Liver (tissue), 8 donors: ENCODE measurements at regions not wholly inside any gene's neighbourhood (a gene's known extent, or its start where the extent isn't known, plus 50 kb on each side); places are given as distances from the start of the nearest gene placed in this dataset.

Experiments used
- DNase-seq: peaks from one replicate; pipeline ENCODE4 v3.0.0-alpha.2; 2017; ENCODE audit warnings: low spot score
- H3K27ac ChIP-seq, 2 donors: one replicate each; pipeline ENCODE4 v1.7.0; 2013; ENCODE audit warnings: inconsistent platforms in 2 of 2, low read length in 2 of 2, control low read depth in 1 of 2, low read depth in 1 of 2, mild to moderate bottlenecking in 1 of 2
- H3K27me3 ChIP-seq, 4 donors: one replicate each; pipeline versions ENCODE4 v1.6.1 to v1.7.0; 2013; ENCODE audit warnings: low read length in 3 of 4, inconsistent platforms in 1 of 4, mild to moderate bottlenecking in 1 of 4, moderate library complexity in 1 of 4; ENCODE audit not compliant: control insufficient read depth in 4 of 4, insufficient read depth in 4 of 4
- H3K36me3 ChIP-seq, 4 donors: one replicate each; pipeline versions ENCODE4 v1.6.1 to v1.7.0; 2013; ENCODE audit warnings: low read length in 3 of 4, mild to moderate bottlenecking in 3 of 4, low read depth in 1 of 4, moderate library complexity in 1 of 4; ENCODE audit not compliant: control insufficient read depth in 4 of 4, insufficient read depth in 3 of 4
- H3K4me1 ChIP-seq, 4 donors: one replicate each; pipeline versions ENCODE4 v1.6.1 to v1.7.0; 2013; ENCODE audit warnings: low read length in 3 of 4, mild to moderate bottlenecking in 3 of 4, moderate library complexity in 1 of 4; ENCODE audit not compliant: control insufficient read depth in 4 of 4, insufficient read depth in 4 of 4
- H3K4me3 ChIP-seq, 3 donors: one replicate each; pipeline versions ENCODE4 v1.6.1 to v1.7.0; 2013; ENCODE audit warnings: low read length in 3 of 3, control low read depth in 1 of 3, low read depth in 1 of 3, mild to moderate bottlenecking in 1 of 3
- H3K9ac ChIP-seq, 2 donors: one replicate each; pipeline ENCODE4 v1.7.0; 2013; ENCODE audit warnings: low read length in 2 of 2, mild to moderate bottlenecking in 2 of 2, moderate library complexity in 2 of 2, control low read depth in 1 of 2, low read depth in 1 of 2
- H3K9me3 ChIP-seq, 4 donors: one replicate each; pipeline versions ENCODE4 v1.6.1 to v1.7.0; 2013; ENCODE audit warnings: low read length in 3 of 4; ENCODE audit not compliant: control insufficient read depth in 4 of 4
- ATF3 ChIP-seq: IDR thresholded peaks from 2 replicates; pipeline ENCODE4 v1.6.1; 2016; ENCODE audit warnings: antibody characterized with exemption
- CTCF ChIP-seq: fragments of 150-350 bp; IDR thresholded peaks from 2 replicates; pipeline ENCODE4 v1.5.1; 2017; ENCODE audit warnings: improper control_type of control experiment, low read depth, low read length; ENCODE audit not compliant: missing input control
- FOXA1 ChIP-seq: IDR thresholded peaks from 2 replicates; pipeline ENCODE4 v1.6.1; 2016; ENCODE audit warnings: antibody characterized with exemption
- FOXA2 ChIP-seq: IDR thresholded peaks from 2 replicates; pipeline ENCODE4 v1.6.1; 2016; ENCODE audit warnings: antibody characterized with exemption
- GABPA ChIP-seq, 2 donors: IDR thresholded peaks in 1 of 2; conservative IDR thresholded peaks in 1 of 2; 2 replicates each; pipeline ENCODE4 v1.6.1; 2016; ENCODE audit warnings: antibody characterized with exemption in 2 of 2, mild to moderate bottlenecking in 1 of 2, moderate library complexity in 1 of 2
- HNF4A ChIP-seq, 2 donors: conservative IDR thresholded peaks; 2 replicates each; pipeline ENCODE4 v1.6.1; 2016; ENCODE audit warnings: antibody characterized with exemption in 2 of 2, mild to moderate bottlenecking in 2 of 2
- HNF4G ChIP-seq: IDR thresholded peaks from 2 replicates; pipeline ENCODE4 v1.6.1; 2016; ENCODE audit warnings: antibody characterized with exemption
- JUND ChIP-seq, 2 donors: IDR thresholded peaks; 2 replicates each; pipeline ENCODE4 v1.6.1; 2016; ENCODE audit warnings: antibody characterized with exemption in 2 of 2
- MAX ChIP-seq: IDR thresholded peaks from 2 replicates; pipeline ENCODE4 v1.6.1; 2016; ENCODE audit warnings: antibody characterized with exemption
- NR2F2 ChIP-seq: IDR thresholded peaks from 2 replicates; pipeline ENCODE4 v1.6.1; 2016; ENCODE audit warnings: antibody characterized with exemption
- REST ChIP-seq: IDR thresholded peaks from 2 replicates; pipeline ENCODE4 v1.6.1; 2016; ENCODE audit warnings: antibody characterized with exemption, mild to moderate bottlenecking
- RXRA ChIP-seq, 2 donors: IDR thresholded peaks; 2 replicates each; pipeline ENCODE4 v1.6.1; 2017 to 2018; ENCODE audit warnings: antibody characterized with exemption in 2 of 2, mild to moderate bottlenecking in 1 of 2
- TAF1 ChIP-seq: conservative IDR thresholded peaks from 2 replicates; pipeline ENCODE4 v1.6.1; 2016; ENCODE audit warnings: antibody characterized with exemption, mild to moderate bottlenecking
- YY1 ChIP-seq: IDR thresholded peaks from 2 replicates; pipeline ENCODE4 v1.6.1; 2016; ENCODE audit warnings: antibody characterized with exemption, mild to moderate bottlenecking
- ZBTB33 ChIP-seq: IDR thresholded peaks from 2 replicates; pipeline ENCODE4 v1.6.1; 2016; ENCODE audit warnings: antibody characterized with exemption
- WGBS: extraction: QIAGEN DNeasy Blood & Tissue Kit; methylation state at CpG from one replicate; pipeline ENCODE4 v1.1.7; 2013; 5-methylcytosine and 5-hydroxymethylcytosine counted together
- donor health status: healthy.
- donor health status: healthy.
- donor health status: healthy.
- donor health status: healthy.
- donor health status: healthy.

- WGBS: 96% methylated on average over 3 of the region's 3 CpGs
- TF ChIP-seq NR2F2: no peak
- no peak for TF ChIP-seq HNF4G
- no peak for TF ChIP-seq HNF4A (conservative IDR thresholded peaks at IDR 0.05)
- no peak for TF ChIP-seq CTCF
- TF ChIP-seq ZBTB33: no peak
- TF ChIP-seq TAF1: no peak
- no peak for TF ChIP-seq FOXA1
- no peak for TF ChIP-seq JUND (IDR thresholded peaks at IDR 0.05)
- TF ChIP-seq MAX: no peak
- TF ChIP-seq REST: no peak
- no peak for TF ChIP-seq FOXA2
- no peak for TF ChIP-seq GABPA (IDR thresholded peaks at IDR 0.05 in 1 of 2, conservative IDR thresholded peaks at IDR 0.05 in 1 of 2)
- TF ChIP-seq YY1: no peak
- TF ChIP-seq ATF3: no peak
- no peak for DNase-seq
Observed at GRCh38 chr16:52247737-52248136, 299.2 kb downstream of the TOX3 start.

GRCh38 chr16:52238710-52239109, 308.2 kb downstream of the TOX3 start:
- no peak for DNase-seq
- no peak overlapping the region for H3K27ac ChIP-seq
- H3K36me3 ChIP-seq: no peaks in the 10 kb centered on the region
- no peak overlapping the region for H3K4me3 ChIP-seq
- no peaks in the 10 kb centered on the region for H3K4me1 ChIP-seq
- no peaks in the 10 kb centered on the region for H3K27me3 ChIP-seq
- no peaks in the 10 kb centered on the region for H3K9me3 ChIP-seq
- WGBS: 95% methylated on average over 2 of the region's 2 CpGs
- H3K9ac ChIP-seq: no peak overlapping the region
- no peak for TF ChIP-seq GABPA (IDR thresholded peaks at IDR 0.05 in 1 of 2, conservative IDR thresholded peaks at IDR 0.05 in 1 of 2)
- no peak for TF ChIP-seq ATF3
- TF ChIP-seq JUND (IDR thresholded peaks at IDR 0.05): no peak
- TF ChIP-seq HNF4G: no peak
- no peak for TF ChIP-seq YY1
- TF ChIP-seq CTCF: no peak
- no peak for TF ChIP-seq MAX
- no peak for TF ChIP-seq ZBTB33
- no peak for TF ChIP-seq RXRA (IDR thresholded peaks at IDR 0.05)
- TF ChIP-seq TAF1: no peak

More at GRCh38 chr16:52247737-52248136, 299.2 kb downstream of the TOX3 start:
- Histone ChIP-seq H3K9ac (no peak overlapping the region), H3K27ac (no peak overlapping the region), H3K9me3 (peaks cover 0 to 6% (median 2%) of the 10 kb centered on the region in 4 donors), H3K4me3 (no peak overlapping the region), H3K36me3 (no peaks in the 10 kb centered on the region), H3K4me1 (no peaks in the 10 kb centered on the region), H3K27me3 (no peaks in the 10 kb centered on the region)
